ENCODE measurements at regions not wholly inside any gene's neighbourhood (a gene's known extent, or its start where the extent isn't known, plus 50 kb on each side); places are given as distances from the start of the nearest gene placed in this dataset.

DNA sequence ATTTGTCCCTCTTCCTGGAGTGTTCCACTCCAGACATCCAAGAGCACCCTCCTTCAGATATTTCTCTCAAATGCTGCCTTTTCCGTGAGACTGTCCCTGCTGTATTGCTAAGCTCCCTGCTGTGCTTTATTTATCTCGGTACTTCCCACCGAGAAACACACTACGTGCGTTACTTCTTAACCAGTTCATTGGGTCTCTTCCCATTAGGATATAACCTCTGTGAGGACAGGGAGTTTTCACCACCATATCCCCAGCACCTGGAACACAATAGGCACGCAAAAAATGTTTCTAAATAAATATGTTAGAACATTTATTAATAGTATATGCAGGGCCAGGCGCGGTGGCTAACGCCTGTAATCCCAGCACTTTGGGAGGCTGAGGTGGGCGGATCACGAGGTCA is 308.7 kb upstream of the IL12A start (continued):
- TF ChIP-seq, protein P1, sequence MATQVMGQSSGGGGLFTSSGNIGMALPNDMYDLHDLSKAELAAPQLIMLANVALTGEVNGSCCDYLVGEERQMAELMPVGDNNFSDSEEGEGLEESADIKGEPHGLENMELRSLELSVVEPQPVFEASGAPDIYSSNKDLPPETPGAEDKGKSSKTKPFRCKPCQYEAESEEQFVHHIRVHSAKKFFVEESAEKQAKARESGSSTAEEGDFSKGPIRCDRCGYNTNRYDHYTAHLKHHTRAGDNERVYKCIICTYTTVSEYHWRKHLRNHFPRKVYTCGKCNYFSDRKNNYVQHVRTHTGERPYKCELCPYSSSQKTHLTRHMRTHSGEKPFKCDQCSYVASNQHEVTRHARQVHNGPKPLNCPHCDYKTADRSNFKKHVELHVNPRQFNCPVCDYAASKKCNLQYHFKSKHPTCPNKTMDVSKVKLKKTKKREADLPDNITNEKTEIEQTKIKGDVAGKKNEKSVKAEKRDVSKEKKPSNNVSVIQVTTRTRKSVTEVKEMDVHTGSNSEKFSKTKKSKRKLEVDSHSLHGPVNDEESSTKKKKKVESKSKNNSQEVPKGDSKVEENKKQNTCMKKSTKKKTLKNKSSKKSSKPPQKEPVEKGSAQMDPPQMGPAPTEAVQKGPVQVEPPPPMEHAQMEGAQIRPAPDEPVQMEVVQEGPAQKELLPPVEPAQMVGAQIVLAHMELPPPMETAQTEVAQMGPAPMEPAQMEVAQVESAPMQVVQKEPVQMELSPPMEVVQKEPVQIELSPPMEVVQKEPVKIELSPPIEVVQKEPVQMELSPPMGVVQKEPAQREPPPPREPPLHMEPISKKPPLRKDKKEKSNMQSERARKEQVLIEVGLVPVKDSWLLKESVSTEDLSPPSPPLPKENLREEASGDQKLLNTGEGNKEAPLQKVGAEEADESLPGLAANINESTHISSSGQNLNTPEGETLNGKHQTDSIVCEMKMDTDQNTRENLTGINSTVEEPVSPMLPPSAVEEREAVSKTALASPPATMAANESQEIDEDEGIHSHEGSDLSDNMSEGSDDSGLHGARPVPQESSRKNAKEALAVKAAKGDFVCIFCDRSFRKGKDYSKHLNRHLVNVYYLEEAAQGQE (IDR thresholded peaks at IDR 0.05; ENCODE audit: borderline replicate concordance), result no peak
- TF ChIP-seq, protein P1 (CRISPR knock-in tag; IDR thresholded peaks at IDR 0.05; ENCODE audit: low read depth), result no peak
- TF ChIP-seq, protein P2, sequence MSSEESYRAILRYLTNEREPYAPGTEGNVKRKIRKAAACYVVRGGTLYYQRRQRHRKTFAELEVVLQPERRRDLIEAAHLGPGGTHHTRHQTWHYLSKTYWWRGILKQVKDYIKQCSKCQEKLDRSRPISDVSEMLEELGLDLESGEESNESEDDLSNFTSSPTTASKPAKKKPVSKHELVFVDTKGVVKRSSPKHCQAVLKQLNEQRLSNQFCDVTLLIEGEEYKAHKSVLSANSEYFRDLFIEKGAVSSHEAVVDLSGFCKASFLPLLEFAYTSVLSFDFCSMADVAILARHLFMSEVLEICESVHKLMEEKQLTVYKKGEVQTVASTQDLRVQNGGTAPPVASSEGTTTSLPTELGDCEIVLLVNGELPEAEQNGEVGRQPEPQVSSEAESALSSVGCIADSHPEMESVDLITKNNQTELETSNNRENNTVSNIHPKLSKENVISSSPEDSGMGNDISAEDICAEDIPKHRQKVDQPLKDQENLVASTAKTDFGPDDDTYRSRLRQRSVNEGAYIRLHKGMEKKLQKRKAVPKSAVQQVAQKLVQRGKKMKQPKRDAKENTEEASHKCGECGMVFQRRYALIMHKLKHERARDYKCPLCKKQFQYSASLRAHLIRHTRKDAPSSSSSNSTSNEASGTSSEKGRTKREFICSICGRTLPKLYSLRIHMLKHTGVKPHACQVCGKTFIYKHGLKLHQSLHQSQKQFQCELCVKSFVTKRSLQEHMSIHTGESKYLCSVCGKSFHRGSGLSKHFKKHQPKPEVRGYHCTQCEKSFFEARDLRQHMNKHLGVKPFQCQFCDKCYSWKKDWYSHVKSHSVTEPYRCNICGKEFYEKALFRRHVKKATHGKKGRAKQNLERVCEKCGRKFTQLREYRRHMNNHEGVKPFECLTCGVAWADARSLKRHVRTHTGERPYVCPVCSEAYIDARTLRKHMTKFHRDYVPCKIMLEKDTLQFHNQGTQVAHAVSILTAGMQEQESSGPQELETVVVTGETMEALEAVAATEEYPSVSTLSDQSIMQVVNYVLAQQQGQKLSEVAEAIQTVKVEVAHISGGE (CRISPR knock-in tag; IDR thresholded peaks at IDR 0.05), result no peak
- no peak for TF ChIP-seq E2F3 (CRISPR knock-in tag; IDR thresholded peaks at IDR 0.05)
